ENCODE measurements at regions not wholly inside any gene's neighbourhood (a gene's known extent, or its start where the extent isn't known, plus 50 kb on each side); places are given as distances from the start of the nearest gene placed in this dataset.
"Not testable (repeated sequence)": the region's sequence is repeated elsewhere in the genome, so short reads cannot be mapped to it uniquely, and the experiment has no call there.

GRCh38 chr5:14054965-14055963 lies 87.9 kb upstream of the TRIO start:
- no peak for DNase-seq (ENCODE audit: low read depth in 4 of 4, low spot score in 2 of 4)

- no peak for DNase-seq (ENCODE audit: low read depth in 4 of 4, low spot score in 2 of 4)
Observed at GRCh38 chr5:14054111-14054854, 88.9 kb upstream of the TRIO start.

- no peak for DNase-seq (ENCODE audit: low read depth in 4 of 4, low spot score in 2 of 4)
Observed at GRCh38 chr5:14050821-14051220, 92.3 kb upstream of the TRIO start.

- no peak for DNase-seq (ENCODE audit: low read depth in 4 of 4, low spot score in 2 of 4)
Observed at GRCh38 chr5:14048434-14048833, 94.7 kb upstream of the TRIO start.

DNA sequence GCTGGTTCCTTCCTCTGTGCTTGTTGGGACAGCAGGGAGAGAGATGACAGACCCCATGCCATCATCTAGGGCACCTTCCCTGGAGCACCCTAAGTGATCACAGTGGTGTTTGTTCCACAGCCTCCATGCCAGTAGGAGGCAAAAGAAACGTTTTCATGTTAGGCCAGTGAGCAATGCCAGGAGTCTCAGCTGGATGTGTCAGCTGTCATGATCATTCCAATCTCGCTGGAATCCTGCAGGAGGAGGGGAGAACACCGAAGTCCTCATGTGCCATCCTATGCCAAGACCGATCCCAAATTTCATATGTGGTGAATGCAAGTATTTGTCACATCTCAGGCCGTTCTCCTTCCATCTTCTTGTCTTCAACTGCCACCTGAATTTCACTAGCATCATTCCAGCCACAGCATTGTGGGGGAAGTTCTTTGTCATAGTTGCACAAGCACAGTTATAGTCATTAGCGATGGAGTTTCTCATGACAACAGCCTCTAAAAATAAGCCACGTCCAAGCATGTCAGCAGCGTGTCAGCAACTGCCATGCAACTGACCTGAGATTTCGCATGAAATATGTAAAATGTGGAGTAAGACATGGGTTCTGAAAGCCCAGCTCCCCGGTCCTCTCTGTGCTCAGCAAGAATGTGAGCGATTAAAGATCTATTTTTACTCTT lies 97.2 kb upstream of the DNAH5 start:
- DNase-seq (ENCODE audit: low read depth in 4 of 4, low spot score in 2 of 4): no peak

- no peak for DNase-seq (ENCODE audit: low read depth in 4 of 4, low spot score in 2 of 4)
Observed at GRCh38 chr5:14040542-14040941, 96.1 kb upstream of the DNAH5 start.

- DNase-seq (ENCODE audit: low read depth in 4 of 4, low spot score in 2 of 4): no peak
Observed at GRCh38 chr5:14039576-14039975, 95.1 kb upstream of the DNAH5 start.

- no peak for DNase-seq (ENCODE audit: low read depth in 4 of 4, low spot score in 2 of 4)
Observed at GRCh38 chr5:14039063-14039462, 94.6 kb upstream of the DNAH5 start.

GRCh38 chr5:14038341-14038959 lies 94.0 kb upstream of the DNAH5 start:
- DNase-seq (ENCODE audit: low read depth in 4 of 4, low spot score in 2 of 4): no peak

DNA sequence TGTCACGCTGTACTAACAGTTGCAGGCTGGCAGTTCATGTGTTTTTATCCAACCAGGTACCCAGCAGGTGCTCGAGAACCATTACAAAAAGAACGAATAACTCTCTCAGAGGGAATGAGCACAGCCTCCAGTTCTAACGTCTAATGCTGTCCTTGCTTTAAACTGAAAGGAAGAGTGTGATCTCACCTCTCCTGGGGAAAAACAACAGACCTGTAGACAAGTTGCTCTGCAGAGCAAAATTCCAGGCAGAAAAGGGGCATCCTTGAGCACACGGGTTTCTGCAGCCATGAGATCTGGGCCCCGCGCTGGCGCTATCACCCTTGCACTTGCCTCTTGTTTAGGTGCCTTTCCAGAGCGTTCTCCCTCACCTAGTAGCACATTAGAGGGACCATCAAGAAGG lies 92.5 kb upstream of the DNAH5 start:
- no peak for DNase-seq (ENCODE audit: low read depth in 4 of 4, low spot score in 2 of 4)

- DNase-seq (ENCODE audit: low read depth in 4 of 4, low spot score in 2 of 4): no peak
Observed at GRCh38 chr5:14036514-14036913, 92.0 kb upstream of the DNAH5 start.

DNA sequence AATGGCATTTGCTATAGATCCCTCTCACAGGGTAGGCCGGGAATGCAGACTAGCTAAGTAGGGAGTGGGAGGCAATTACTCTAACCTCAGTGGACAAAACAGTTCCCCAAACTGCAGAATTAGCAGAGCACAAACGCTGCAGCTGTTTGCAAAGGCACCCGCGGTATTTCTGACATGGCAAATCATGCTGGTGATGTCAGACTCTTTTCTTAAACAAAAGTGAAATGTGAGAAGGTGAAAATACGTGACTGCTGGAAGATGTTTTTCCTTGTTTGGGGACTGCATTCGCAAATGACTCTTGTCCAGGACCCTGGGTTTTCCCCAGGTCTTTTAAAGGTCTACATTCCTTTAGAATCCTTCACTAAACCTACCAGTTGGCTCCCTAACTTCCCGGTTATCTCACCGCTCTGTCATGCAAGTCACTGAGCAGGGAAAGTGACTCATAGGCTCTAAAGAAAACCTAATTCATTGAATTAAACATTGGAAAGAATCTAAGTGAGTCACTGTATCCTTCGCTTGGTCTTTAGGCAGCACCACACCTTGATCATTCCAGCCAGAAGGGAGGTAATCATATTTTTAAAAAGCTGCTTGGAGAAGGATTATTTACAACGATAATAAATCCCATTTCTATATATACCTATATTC lies 91.5 kb upstream of the DNAH5 start:
- DNase-seq (ENCODE audit: low read depth in 4 of 4, low spot score in 2 of 4): peak in 3 of 4 donors; percentile 42 to 48 (median 45)

DNA sequence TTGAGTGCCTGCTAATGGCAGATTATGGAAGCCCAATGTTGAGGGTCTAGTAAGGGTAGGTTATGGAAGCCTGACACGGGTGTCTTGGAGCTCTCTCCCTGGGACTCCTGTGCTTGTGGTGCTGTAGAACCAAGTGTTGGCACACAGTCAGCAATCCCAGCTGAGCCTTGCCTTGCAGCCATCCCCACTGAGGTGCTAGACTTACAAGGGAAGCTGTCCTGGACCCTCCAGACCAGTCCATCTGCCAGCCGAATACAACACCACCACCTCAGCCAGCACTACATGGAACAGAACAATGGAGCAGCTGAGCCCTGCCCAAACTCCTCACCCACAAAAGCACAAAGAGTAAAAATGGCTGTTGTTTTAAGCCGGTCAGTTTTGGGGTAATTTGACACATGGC lies 90.5 kb upstream of the DNAH5 start:
- no peak for DNase-seq (ENCODE audit: low read depth in 4 of 4, low spot score in 2 of 4)

DNA sequence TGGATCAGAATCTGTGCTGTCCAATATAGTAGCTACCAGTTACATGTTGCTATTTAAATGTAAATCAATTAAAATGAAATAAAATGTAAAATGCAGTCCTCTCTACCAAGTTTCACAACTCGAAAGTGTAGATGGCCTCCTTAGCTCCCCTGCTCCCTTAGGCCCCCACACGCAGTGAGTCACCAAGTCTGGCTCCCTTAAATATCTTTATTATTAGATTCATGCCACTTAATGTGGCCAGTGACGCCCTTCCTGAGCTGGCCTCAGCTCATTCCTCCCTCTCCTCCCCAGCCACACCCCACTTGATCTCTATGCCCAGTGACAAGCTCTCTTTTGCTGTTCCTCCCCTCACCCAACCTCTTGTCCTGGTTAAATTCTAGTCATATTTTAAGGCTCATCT lies 88.4 kb upstream of the DNAH5 start:
- no peak for DNase-seq (ENCODE audit: low read depth in 4 of 4, low spot score in 2 of 4)

DNA sequence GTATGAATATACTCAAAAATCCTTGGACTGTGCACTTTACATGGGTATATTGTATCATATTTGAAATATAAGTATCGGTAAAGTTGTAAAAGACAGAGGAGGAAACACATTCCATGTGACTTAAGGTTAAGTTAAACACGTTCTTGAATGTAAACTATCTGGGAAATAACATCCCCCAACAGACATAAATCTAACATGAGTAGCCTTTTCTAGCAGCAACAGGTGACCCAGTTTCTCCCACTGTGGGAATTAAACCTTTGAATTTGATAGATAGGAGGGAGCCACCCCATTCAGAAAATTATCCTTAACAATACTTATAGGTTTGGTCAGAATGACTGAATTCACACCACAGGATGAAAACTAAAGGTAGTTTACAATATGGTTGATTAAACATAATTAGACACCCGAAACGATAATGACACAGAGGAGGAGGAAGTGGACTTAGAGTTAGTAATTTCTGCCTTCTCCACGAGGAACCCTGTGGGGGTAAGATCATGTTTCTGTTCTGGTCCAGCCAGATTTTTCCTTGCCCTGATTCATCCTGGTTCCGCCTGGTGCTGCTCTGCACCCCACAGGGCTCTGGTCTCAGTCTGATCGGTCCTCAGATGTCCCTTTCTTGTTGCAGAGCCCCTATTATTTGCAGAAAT lies 84.6 kb upstream of the DNAH5 start:
- DNase-seq (ENCODE audit: low read depth in 4 of 4, low spot score in 2 of 4): no peak

DNA sequence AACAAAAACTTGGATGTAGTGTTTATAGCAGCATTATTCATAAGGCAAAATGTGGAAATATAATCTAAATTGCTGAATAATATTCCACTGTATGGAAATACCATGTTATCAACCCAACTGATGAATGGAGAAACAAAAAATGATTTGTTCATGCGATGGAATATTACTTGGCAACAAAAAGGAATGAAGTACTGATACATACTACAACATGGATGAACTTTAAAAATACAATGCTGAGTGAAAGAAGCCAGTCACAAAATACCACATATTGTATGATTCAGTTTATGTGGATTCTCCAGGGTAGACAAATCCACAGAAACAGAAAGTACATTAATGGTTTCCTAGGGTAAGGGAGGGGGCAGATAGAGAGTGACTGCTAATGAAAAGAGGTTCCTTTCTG lies 83.7 kb upstream of the DNAH5 start:
- no peak for DNase-seq (ENCODE audit: low read depth in 4 of 4, low spot score in 2 of 4)

- DNase-seq (ENCODE audit: low read depth in 4 of 4, low spot score in 2 of 4): no peak
Observed at GRCh38 chr5:14025569-14026286, 81.2 kb upstream of the DNAH5 start.

DNA sequence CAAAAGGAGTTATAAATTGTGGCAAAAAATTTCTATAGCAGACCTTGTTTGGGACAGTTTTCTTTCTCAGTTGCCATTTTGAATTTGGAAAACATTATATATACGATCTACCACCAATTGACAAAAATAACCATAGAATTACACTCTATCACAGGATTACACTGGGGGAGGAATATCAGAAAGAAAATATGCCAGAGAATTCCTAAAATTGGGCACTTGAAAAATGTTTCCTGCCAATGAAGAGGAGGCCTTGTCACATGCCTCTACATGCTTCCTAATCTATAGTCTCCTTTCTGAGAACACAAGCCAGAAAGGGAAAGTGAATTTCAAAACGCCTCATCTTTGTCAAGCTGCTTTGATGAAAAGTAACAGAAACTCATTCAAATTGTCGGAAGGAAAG lies 78.5 kb upstream of the DNAH5 start:
- DNase-seq (ENCODE audit: low read depth in 4 of 4, low spot score in 2 of 4): no peak

GRCh38 chr5:14020944-14021343 lies 76.5 kb upstream of the DNAH5 start:
- not testable (repeated sequence) for DNase-seq (ENCODE audit: low read depth in 4 of 4, low spot score in 2 of 4)
